ENCODE measurements at regions not wholly inside any gene's neighbourhood (a gene's known extent, or its start where the extent isn't known, plus 50 kb on each side); places are given as distances from the start of the nearest gene placed in this dataset.

- no peak for DNase-seq (ENCODE audit: extremely low read depth in 1 of 2, low read depth in 1 of 2)
Observed at GRCh38 chr10:6660460-6660859, 80.4 kb upstream of the PRKCQ start.

- no peak for DNase-seq (ENCODE audit: extremely low read depth in 1 of 2, low read depth in 1 of 2)
Observed at GRCh38 chr10:6659451-6659850, 79.4 kb upstream of the PRKCQ start.

- no peak for DNase-seq (ENCODE audit: extremely low read depth in 1 of 2, low read depth in 1 of 2)
Observed at GRCh38 chr10:6657669-6658068, 77.6 kb upstream of the PRKCQ start.

GRCh38 chr10:6657196-6657595 lies 77.1 kb upstream of the PRKCQ start:
- no peak for DNase-seq (ENCODE audit: extremely low read depth in 1 of 2, low read depth in 1 of 2)

- no peak for DNase-seq (ENCODE audit: extremely low read depth in 1 of 2, low read depth in 1 of 2)
Observed at GRCh38 chr10:6654571-6654970, 74.5 kb upstream of the PRKCQ start.

GRCh38 chr10:6650586-6650985 lies 70.5 kb upstream of the PRKCQ start:
- no peak for DNase-seq (ENCODE audit: extremely low read depth in 1 of 2, low read depth in 1 of 2)

- no peak for DNase-seq (ENCODE audit: extremely low read depth in 1 of 2, low read depth in 1 of 2)
Observed at GRCh38 chr10:6649903-6650302, 69.8 kb upstream of the PRKCQ start.

- DNase-seq (ENCODE audit: extremely low read depth in 1 of 2, low read depth in 1 of 2): no peak
Observed at GRCh38 chr10:6648894-6649720, 69.0 kb upstream of the PRKCQ start.

GRCh38 chr10:6647811-6648526 lies 67.9 kb upstream of the PRKCQ start:
- peak; percentile 23 to 47 for DNase-seq (ENCODE audit: extremely low read depth in 1 of 2, low read depth in 1 of 2)

- DNase-seq (ENCODE audit: extremely low read depth in 1 of 2, low read depth in 1 of 2): no peak
Observed at GRCh38 chr10:6643962-6644361, 63.9 kb upstream of the PRKCQ start.

GRCh38 chr10:6642876-6643275 lies 62.8 kb upstream of the PRKCQ start:
- no peak for DNase-seq (ENCODE audit: extremely low read depth in 1 of 2, low read depth in 1 of 2)

- no peak for DNase-seq (ENCODE audit: extremely low read depth in 1 of 2, low read depth in 1 of 2)
Observed at GRCh38 chr10:6640433-6641040, 60.5 kb upstream of the PRKCQ start.

- DNase-seq (ENCODE audit: extremely low read depth in 1 of 2, low read depth in 1 of 2): no peak
Observed at GRCh38 chr10:6637053-6637452, 57.0 kb upstream of the PRKCQ start.

GRCh38 chr10:6635784-6636183 lies 55.7 kb upstream of the PRKCQ start:
- no peak for DNase-seq (ENCODE audit: extremely low read depth in 1 of 2, low read depth in 1 of 2)

Measured in activated CD8-positive, alpha-beta memory T cell treated with anti-CD3 and anti-CD28 coated beads for 1 hour (primary cell).